ENCODE measurements at regions not wholly inside any gene's neighbourhood (a gene's known extent, or its start where the extent isn't known, plus 50 kb on each side); places are given as distances from the start of the nearest gene placed in this dataset.

DNA sequence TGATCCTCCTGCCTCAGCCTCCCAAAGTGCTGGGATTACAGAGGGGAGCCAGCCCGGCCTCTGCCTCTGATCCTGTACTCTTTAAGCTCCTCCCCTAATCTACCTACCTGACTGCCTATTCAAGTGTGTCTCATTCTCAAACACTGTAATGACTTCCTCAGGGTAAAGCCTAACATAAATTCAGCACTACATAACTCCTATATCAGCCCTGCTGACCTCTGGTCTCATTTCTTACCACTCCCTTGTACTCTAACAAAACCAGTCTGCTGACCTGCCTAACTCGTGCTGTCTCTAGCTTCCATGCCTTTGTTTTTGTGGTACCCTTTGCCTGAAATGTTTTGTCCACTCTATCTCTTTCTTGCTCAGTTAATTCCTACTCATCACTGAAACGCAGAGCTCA, 172.1 kb upstream of the IL12A start:
- TF ChIP-seq, protein P1, sequence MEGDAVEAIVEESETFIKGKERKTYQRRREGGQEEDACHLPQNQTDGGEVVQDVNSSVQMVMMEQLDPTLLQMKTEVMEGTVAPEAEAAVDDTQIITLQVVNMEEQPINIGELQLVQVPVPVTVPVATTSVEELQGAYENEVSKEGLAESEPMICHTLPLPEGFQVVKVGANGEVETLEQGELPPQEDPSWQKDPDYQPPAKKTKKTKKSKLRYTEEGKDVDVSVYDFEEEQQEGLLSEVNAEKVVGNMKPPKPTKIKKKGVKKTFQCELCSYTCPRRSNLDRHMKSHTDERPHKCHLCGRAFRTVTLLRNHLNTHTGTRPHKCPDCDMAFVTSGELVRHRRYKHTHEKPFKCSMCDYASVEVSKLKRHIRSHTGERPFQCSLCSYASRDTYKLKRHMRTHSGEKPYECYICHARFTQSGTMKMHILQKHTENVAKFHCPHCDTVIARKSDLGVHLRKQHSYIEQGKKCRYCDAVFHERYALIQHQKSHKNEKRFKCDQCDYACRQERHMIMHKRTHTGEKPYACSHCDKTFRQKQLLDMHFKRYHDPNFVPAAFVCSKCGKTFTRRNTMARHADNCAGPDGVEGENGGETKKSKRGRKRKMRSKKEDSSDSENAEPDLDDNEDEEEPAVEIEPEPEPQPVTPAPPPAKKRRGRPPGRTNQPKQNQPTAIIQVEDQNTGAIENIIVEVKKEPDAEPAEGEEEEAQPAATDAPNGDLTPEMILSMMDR (IDR thresholded peaks at IDR 0.05): no peak
- no peak for TF ChIP-seq EP300 (IDR thresholded peaks at IDR 0.05)
- no peak for TF ChIP-seq POLR2AphosphoS5 (IDR thresholded peaks at IDR 0.05)
- no peak for TF ChIP-seq POLR2A (IDR thresholded peaks at IDR 0.05)
- Histone ChIP-seq H3K9me3 (no peaks in the 10 kb centered on the region), H3K4me1 (peaks cover 0 to 56% (median 0%) of the 10 kb centered on the region in 3 donors), H3K27me3 (no peaks in the 10 kb centered on the region), H3K27ac (no peak overlapping the region), H3K36me3 (no peaks in the 10 kb centered on the region), H3K4me3 (no peak overlapping the region)
- 79 to 100% methylated on average over 2 to 3 of the region's 3 CpGs for WGBS, 2 donors (ENCODE audit: low coverage in 1 of 2)
- no peak for ATAC-seq

DNA sequence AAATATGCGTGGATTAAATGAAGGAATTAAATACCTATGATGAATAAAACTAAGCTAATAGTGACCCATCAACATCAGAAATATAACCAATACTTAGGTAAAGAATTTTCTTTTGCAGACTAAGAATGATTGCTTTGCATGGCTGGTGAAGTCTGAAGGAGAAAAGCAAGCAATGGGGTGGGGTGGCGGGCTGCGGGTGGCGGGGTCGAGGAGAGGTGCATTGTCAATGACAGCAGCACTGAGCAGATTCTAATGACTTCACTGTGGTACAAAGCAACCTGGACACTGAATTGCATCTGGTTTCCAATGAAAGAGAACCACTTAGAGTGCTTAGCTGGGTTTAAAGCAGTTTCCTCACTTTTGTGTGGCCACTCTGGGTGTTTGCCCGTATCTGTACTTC, 171.5 kb upstream of the IL12A start:
- 84 to 100% methylated on average over 1 to 6 of the region's 6 CpGs for WGBS, 2 donors (ENCODE audit: low coverage in 1 of 2)

DNA sequence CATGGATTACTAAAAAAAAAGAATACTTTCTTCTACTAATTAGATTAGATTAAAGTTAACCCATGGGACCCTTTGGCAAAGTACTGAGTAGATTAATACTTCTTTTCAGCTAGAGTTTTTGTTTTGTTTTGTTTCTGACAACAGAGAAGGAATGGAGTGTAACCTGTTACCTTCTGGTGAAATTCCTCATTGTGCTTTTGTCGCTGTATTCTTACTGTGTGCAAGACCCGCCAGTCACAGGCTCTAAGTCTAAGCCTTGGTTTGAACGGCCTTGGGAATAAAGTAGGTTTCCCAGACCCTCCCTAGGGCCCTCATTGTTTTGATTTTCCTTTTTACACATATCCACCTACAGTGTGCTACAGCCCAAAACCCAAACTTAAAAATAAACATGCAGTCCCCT, 171.1 kb upstream of the IL12A start:
- Histone ChIP-seq H3K9me3 (no peaks in the 10 kb centered on the region), H3K27ac (no peak overlapping the region), H3K4me3 (no peak overlapping the region), H3K27me3 (no peaks in the 10 kb centered on the region), H3K4me1 (peaks cover 0 to 56% (median 0%) of the 10 kb centered on the region in 3 donors), H3K36me3 (no peaks in the 10 kb centered on the region)
- TF ChIP-seq EP300 (IDR thresholded peaks at IDR 0.05) (no peak), POLR2AphosphoS5 (IDR thresholded peaks at IDR 0.05) (no peak), POLR2A (IDR thresholded peaks at IDR 0.05) (no peak)
- TF ChIP-seq, protein P1 (IDR thresholded peaks at IDR 0.05): no peak
- WGBS, 2 donors (ENCODE audit: low coverage in 1 of 2): 72 to 100% methylated on average over 1 to 3 of the region's 3 CpGs
- ATAC-seq: no peak

More for the DNA sequence above, 171.5 kb upstream of the IL12A start:
- Histone ChIP-seq H3K36me3 (no peaks in the 10 kb centered on the region), H3K27me3 (no peaks in the 10 kb centered on the region), H3K9me3 (no peaks in the 10 kb centered on the region), H3K27ac (no peak overlapping the region), H3K4me3 (no peak overlapping the region), H3K4me1 (peaks cover 0 to 56% (median 0%) of the 10 kb centered on the region in 3 donors)
- TF ChIP-seq POLR2A (IDR thresholded peaks at IDR 0.05): no peak
- no peak for TF ChIP-seq POLR2AphosphoS5 (IDR thresholded peaks at IDR 0.05)
- TF ChIP-seq, protein P1 (IDR thresholded peaks at IDR 0.05): no peak
- TF ChIP-seq EP300 (IDR thresholded peaks at IDR 0.05): no peak
- ATAC-seq: no peak

GRCh38 chr3:159818399-159818798, 170.2 kb upstream of the IL12A start:
- no peak for TF ChIP-seq EP300 (IDR thresholded peaks at IDR 0.05)
- TF ChIP-seq, protein P1 (IDR thresholded peaks at IDR 0.05): no peak
- no peak for TF ChIP-seq POLR2A (IDR thresholded peaks at IDR 0.05)
- no peak for TF ChIP-seq POLR2AphosphoS5 (IDR thresholded peaks at IDR 0.05)
- Histone ChIP-seq H3K9me3 (no peaks in the 10 kb centered on the region), H3K27me3 (no peaks in the 10 kb centered on the region), H3K4me3 (no peak overlapping the region), H3K4me1 (peaks cover 0 to 56% (median 0%) of the 10 kb centered on the region in 3 donors), H3K27ac (no peak overlapping the region), H3K36me3 (no peaks in the 10 kb centered on the region)
- no peak for ATAC-seq
- 33% methylated on average over 1 of the region's 3 CpGs; no CpG with 5 or more reads in 1 of the 2 donors for WGBS, 2 donors (ENCODE audit: low coverage in 1 of 2)

DNA sequence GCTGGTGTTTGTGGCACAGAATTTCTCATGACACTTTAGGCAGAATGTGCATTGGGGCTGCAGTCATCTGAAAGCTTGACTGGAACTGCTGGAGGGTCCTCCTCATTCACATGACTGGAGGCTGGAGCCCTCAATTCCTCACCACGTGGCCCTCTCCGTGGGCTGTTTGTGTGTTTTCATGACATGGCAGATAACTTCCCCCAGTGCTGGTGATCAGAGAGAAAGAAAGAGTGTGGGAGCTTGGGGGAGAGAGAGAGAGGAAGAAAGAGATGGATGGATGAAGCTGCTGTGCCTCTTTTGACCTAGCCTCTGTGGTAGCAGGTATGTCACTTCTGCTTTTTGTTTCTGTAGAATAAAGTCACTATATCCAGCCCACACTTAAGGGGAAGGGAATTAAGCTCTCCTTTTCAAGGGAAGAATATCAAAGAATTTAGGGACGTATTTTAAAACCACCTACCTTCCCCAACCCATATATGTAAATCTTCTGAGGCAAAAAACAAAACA, 169.6 kb upstream of the IL12A start:
- H3K9me3 ChIP-seq: no peaks in the 10 kb centered on the region
- H3K4me1 ChIP-seq: peaks cover 0 to 56% (median 0%) of the 10 kb centered on the region in 3 donors
- no peak for ATAC-seq
- TF ChIP-seq EP300 (IDR thresholded peaks at IDR 0.05): no peak
- TF ChIP-seq POLR2A (IDR thresholded peaks at IDR 0.05): no peak
- TF ChIP-seq, protein P1 (IDR thresholded peaks at IDR 0.05): no peak
- no peak for TF ChIP-seq POLR2AphosphoS5 (IDR thresholded peaks at IDR 0.05)
- no peak overlapping the region for H3K4me3 ChIP-seq
- no peaks in the 10 kb centered on the region for H3K36me3 ChIP-seq
- no peak overlapping the region for H3K27ac ChIP-seq
- no peaks in the 10 kb centered on the region for H3K27me3 ChIP-seq
- 39 to 78% methylated on average over 1 to 2 of the region's 3 CpGs for WGBS, 2 donors (ENCODE audit: low coverage in 1 of 2)

All from gastroesophageal sphincter (tissue), 4 donors.